ENCODE measurements at regions not wholly inside any gene's neighbourhood (a gene's known extent, or its start where the extent isn't known, plus 50 kb on each side); places are given as distances from the start of the nearest gene placed in this dataset.

DNA sequence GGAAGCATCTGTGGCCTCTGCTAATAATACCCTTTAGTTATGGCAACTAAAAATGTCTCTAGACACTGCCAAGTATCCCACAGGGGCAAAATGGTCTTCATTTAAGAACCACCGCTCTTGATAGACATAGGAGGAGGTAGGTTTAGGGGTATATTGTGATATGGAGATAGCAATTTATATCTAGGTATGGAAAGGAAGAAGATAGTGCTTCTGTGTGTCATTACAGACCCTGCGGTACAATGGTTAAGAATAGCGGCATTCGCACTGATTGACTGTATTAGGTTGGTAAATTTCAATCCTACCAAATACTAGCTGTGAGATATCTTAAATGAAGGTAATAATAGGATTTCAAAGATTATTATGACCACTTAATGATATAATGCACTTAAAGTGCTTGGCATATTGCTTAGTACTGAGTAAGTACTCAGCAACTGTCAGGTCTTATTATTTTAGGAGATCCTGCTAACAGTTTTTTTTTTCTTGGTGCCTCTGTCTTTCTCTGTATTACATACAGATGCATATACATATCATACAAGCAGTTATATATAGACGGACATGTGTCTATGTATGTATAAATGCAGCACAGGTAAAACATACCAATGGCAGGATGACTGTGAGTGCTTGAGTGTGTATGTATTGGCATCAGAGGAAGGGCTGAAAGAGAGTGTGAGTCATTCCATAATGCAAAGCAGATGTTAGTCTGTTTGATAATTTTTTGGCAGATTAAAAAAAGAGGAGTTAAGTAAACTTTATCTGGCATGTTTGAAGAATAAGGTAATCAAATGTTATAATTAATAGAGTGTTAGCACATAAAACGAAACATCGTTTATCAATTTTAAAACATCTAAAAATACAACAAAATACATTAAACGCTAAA, 50.0 kb upstream of the ITGB8 start:
- no peak overlapping the region for H2AFZ ChIP-seq
- H3K36me3 ChIP-seq (ENCODE audit: insufficient read depth): no peaks in the 10 kb centered on the region
- no peak overlapping the region for H3K27ac ChIP-seq (ENCODE audit: low read depth)
- TF ChIP-seq, protein P1, sequence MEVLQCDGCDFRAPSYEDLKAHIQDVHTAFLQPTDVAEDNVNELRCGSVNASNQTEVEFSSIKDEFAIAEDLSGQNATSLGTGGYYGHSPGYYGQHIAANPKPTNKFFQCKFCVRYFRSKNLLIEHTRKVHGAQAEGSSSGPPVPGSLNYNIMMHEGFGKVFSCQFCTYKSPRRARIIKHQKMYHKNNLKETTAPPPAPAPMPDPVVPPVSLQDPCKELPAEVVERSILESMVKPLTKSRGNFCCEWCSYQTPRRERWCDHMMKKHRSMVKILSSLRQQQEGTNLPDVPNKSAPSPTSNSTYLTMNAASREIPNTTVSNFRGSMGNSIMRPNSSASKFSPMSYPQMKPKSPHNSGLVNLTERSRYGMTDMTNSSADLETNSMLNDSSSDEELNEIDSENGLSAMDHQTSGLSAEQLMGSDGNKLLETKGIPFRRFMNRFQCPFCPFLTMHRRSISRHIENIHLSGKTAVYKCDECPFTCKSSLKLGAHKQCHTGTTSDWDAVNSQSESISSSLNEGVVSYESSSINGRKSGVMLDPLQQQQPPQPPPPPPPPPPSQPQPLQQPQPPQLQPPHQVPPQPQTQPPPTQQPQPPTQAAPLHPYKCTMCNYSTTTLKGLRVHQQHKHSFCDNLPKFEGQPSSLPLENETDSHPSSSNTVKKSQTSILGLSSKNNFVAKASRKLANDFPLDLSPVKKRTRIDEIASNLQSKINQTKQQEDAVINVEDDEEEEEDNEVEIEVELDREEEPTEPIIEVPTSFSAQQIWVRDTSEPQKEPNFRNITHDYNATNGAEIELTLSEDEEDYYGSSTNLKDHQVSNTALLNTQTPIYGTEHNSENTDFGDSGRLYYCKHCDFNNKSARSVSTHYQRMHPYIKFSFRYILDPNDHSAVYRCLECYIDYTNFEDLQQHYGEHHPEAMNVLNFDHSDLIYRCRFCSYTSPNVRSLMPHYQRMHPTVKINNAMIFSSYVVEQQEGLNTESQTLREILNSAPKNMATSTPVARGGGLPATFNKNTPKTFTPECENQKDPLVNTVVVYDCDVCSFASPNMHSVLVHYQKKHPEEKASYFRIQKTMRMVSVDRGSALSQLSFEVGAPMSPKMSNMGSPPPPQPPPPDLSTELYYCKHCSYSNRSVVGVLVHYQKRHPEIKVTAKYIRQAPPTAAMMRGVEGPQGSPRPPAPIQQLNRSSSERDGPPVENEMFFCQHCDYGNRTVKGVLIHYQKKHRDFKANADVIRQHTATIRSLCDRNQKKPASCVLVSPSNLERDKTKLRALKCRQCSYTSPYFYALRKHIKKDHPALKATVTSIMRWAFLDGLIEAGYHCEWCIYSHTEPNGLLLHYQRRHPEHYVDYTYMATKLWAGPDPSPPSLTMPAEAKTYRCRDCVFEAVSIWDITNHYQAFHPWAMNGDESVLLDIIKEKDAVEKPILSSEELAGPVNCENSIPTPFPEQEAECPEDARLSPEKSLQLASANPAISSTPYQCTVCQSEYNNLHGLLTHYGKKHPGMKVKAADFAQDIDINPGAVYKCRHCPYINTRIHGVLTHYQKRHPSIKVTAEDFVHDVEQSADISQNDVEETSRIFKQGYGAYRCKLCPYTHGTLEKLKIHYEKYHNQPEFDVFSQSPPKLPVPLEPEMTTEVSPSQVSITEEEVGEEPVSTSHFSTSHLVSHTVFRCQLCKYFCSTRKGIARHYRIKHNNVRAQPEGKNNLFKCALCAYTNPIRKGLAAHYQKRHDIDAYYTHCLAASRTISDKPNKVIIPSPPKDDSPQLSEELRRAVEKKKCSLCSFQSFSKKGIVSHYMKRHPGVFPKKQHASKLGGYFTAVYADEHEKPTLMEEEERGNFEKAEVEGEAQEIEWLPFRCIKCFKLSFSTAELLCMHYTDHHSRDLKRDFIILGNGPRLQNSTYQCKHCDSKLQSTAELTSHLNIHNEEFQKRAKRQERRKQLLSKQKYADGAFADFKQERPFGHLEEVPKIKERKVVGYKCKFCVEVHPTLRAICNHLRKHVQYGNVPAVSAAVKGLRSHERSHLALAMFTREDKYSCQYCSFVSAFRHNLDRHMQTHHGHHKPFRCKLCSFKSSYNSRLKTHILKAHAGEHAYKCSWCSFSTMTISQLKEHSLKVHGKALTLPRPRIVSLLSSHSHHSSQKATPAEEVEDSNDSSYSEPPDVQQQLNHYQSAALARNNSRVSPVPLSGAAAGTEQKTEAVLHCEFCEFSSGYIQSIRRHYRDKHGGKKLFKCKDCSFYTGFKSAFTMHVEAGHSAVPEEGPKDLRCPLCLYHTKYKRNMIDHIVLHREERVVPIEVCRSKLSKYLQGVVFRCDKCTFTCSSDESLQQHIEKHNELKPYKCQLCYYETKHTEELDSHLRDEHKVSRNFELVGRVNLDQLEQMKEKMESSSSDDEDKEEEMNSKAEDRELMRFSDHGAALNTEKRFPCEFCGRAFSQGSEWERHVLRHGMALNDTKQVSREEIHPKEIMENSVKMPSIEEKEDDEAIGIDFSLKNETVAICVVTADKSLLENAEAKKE (CRISPR knock-in tag; IDR thresholded peaks at IDR 0.05): no peak
- TF ChIP-seq EZH2phosphoT487 (IDR thresholded peaks at IDR 0.05; ENCODE audit: unreplicated experiment): no peak
- no peak for TF ChIP-seq POLR2AphosphoS5 (IDR thresholded peaks at IDR 0.05; ENCODE audit: low read depth)
- TF ChIP-seq ZNF331 (CRISPR knock-in tag; IDR thresholded peaks at IDR 0.05; ENCODE audit: low read depth): no peak
- TF ChIP-seq CREB1 (CRISPR knock-in tag; IDR thresholded peaks at IDR 0.05; ENCODE audit: low read depth): no peak
- TF ChIP-seq, protein P2, sequence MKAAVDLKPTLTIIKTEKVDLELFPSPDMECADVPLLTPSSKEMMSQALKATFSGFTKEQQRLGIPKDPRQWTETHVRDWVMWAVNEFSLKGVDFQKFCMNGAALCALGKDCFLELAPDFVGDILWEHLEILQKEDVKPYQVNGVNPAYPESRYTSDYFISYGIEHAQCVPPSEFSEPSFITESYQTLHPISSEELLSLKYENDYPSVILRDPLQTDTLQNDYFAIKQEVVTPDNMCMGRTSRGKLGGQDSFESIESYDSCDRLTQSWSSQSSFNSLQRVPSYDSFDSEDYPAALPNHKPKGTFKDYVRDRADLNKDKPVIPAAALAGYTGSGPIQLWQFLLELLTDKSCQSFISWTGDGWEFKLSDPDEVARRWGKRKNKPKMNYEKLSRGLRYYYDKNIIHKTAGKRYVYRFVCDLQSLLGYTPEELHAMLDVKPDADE (IDR thresholded peaks at IDR 0.05): no peak
- TF ChIP-seq, protein P3, sequence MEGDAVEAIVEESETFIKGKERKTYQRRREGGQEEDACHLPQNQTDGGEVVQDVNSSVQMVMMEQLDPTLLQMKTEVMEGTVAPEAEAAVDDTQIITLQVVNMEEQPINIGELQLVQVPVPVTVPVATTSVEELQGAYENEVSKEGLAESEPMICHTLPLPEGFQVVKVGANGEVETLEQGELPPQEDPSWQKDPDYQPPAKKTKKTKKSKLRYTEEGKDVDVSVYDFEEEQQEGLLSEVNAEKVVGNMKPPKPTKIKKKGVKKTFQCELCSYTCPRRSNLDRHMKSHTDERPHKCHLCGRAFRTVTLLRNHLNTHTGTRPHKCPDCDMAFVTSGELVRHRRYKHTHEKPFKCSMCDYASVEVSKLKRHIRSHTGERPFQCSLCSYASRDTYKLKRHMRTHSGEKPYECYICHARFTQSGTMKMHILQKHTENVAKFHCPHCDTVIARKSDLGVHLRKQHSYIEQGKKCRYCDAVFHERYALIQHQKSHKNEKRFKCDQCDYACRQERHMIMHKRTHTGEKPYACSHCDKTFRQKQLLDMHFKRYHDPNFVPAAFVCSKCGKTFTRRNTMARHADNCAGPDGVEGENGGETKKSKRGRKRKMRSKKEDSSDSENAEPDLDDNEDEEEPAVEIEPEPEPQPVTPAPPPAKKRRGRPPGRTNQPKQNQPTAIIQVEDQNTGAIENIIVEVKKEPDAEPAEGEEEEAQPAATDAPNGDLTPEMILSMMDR (conservative IDR thresholded peaks at IDR 0.05; ENCODE audit: low read depth in 2 of 2): no peak
- H4K20me1 ChIP-seq (replicated peaks; ENCODE audit: insufficient read depth): no peaks in the 10 kb centered on the region
- H3K4me3 ChIP-seq: no peak overlapping the region
- ATAC-seq: no peak
- Mint-ChIP-seq H3K36me3 (ENCODE audit: low read depth) (no peaks in the 10 kb centered on the region), H3K4me1 (peaks cover under 1% of the 10 kb centered on the region; the same call in 2 of the 3 replicates), H3K9me3 (no peaks in the 10 kb centered on the region), H3K27me3 (ENCODE audit: insufficient read depth, low read depth, poor library complexity) (no peaks in the 10 kb centered on the region), H3K4me3 (no peak overlapping the region), H3K27ac (no peak overlapping the region)
- no peaks in the 10 kb centered on the region; the same call in 1 of the 2 replicates for H3K9me2 ChIP-seq (ENCODE audit: insufficient read depth)
- no peaks in the 10 kb centered on the region; the same call in 1 of the 2 replicates for H3F3A ChIP-seq (replicated peaks; ENCODE audit: low read depth)
- no peak overlapping the region for H3K4me2 ChIP-seq
- no peaks in the 10 kb centered on the region for H3K27me3 ChIP-seq (ENCODE audit: insufficient read depth)
- H3K79me2 ChIP-seq (replicated peaks; ENCODE audit: insufficient read depth): no peaks in the 10 kb centered on the region
- no peaks in the 10 kb centered on the region for H3K4me1 ChIP-seq (ENCODE audit: insufficient read depth)
- no peak for DNase-seq (ENCODE audit: low spot score)
